ENCODE measurements at regions not wholly inside any gene's neighbourhood (a gene's known extent, or its start where the extent isn't known, plus 50 kb on each side); places are given as distances from the start of the nearest gene placed in this dataset.

DNA sequence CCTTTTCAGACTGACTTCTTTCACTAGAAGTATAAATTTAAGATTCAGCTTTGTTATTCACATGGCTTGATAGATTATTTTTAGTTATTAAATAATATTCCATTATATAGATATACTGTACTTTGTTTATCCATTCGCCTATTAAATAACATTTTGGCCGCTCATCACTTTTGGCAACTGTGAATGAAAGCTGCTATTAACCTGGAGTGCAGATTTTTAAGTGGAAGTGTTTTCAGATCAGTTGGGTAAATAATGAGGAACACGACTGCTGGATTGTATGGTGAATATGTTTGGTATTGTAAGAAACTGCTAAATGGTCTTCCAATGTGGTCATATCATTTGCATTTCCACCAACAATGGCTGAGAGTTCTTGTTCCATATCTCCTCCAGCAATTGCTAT lies 97.6 kb upstream of the ZNF804B start:
- TF ChIP-seq CTCF (optimal IDR thresholded peaks at IDR 0.05 in 1 of 3, IDR thresholded peaks at IDR 0.05 in 1 of 3, conservative IDR thresholded peaks at IDR 0.05 in 1 of 3; ENCODE audit: extremely low read depth in 1 of 3, insufficient read depth in 2 of 3, low read length in 3 of 3) (no peak), EZH2 (IDR thresholded peaks at IDR 0.05; ENCODE audit: low read length) (no peak)
